ENCODE measurements at regions not wholly inside any gene's neighbourhood (a gene's known extent, or its start where the extent isn't known, plus 50 kb on each side); places are given as distances from the start of the nearest gene placed in this dataset.

GRCh38 chr13:44833139-44833538, 156.1 kb downstream of the NUFIP1 start:
- Histone ChIP-seq H3K79me1 (ENCODE audit: low read depth, low read length) (no peaks in the 10 kb centered on the region), H3K27ac (ENCODE audit: low read depth, low read length) (no peak overlapping the region), H2BK5ac (ENCODE audit: low read depth, low read length) (no peak overlapping the region), H3K9ac (replicated peaks in 1 of 4; ENCODE audit: extremely low read depth in 1 of 4, low read depth in 3 of 4, low read length in 3 of 4) (no peak overlapping the region), H3K56ac (replicated peaks; ENCODE audit: insufficient read length, low read depth, low read length) (no peak overlapping the region), H4K8ac (ENCODE audit: extremely low read depth, insufficient read depth, low read length) (no peak overlapping the region), H3K36me3 (ENCODE audit: control insufficient read depth in 2 of 4, insufficient read depth in 4 of 4, low read length in 3 of 4) (no peaks in the 10 kb centered on the region), H3K23me2 (ENCODE audit: low read depth, low read length) (no peaks in the 10 kb centered on the region), H2AFZ (ENCODE audit: low read length) (peak overlapping the region; percentile 62; the same call in 1 of the 2 replicates), H3K4ac (replicated peaks; ENCODE audit: insufficient read length, low read depth, low read length) (no peak overlapping the region), H2BK12ac (ENCODE audit: low read depth, low read length) (no peak overlapping the region), H4K20me1 (replicated peaks in 1 of 2; ENCODE audit: control insufficient read depth in 1 of 2, insufficient read depth in 2 of 2, low read length in 2 of 2) (no peaks in the 10 kb centered on the region), H2BK120ac (replicated peaks; ENCODE audit: low read depth, low read length) (no peak overlapping the region), H3K79me2 (ENCODE audit: control insufficient read depth in 1 of 2, insufficient read depth in 2 of 2, low read length in 2 of 2) (no peaks in the 10 kb centered on the region), H3K23ac (ENCODE audit: insufficient read length) (no peak overlapping the region), H3K27me3 (replicated peaks in 1 of 4; ENCODE audit: control insufficient read depth in 3 of 4, extremely low read depth in 1 of 4, insufficient read depth in 3 of 4, low read length in 3 of 4) (no peaks in the 10 kb centered on the region; a peak in 1 of 7 replicates), H3K14ac (ENCODE audit: insufficient read length) (no peak overlapping the region), H2BK20ac (ENCODE audit: low read length) (no peak overlapping the region), H2AK5ac (ENCODE audit: low read depth, low read length) (no peak overlapping the region), H3K18ac (ENCODE audit: extremely low read depth, low read length) (no peak overlapping the region), H3K4me1 (replicated peaks in 1 of 4; ENCODE audit: control insufficient read depth in 3 of 4, insufficient read depth in 4 of 4, low read length in 3 of 4) (no peaks in the 10 kb centered on the region), H3K9me3 (ENCODE audit: insufficient read depth in 2 of 2, low read depth in 1 of 2, low read length in 1 of 2) (no peaks in the 10 kb centered on the region), H4K5ac (ENCODE audit: insufficient read length, low read depth, low read length) (no peak overlapping the region), H3K4me2 (ENCODE audit: insufficient read depth in 1 of 2, low read depth in 2 of 2, low read length in 2 of 2) (no peak overlapping the region), H3K4me3 (ENCODE audit: extremely low read depth in 1 of 4, insufficient read depth in 2 of 4, low read depth in 3 of 4, low read length in 4 of 4) (no peak overlapping the region), H4K91ac (replicated peaks; ENCODE audit: insufficient read length, low read length) (no peak overlapping the region), H2BK15ac (ENCODE audit: low read length) (no peak overlapping the region)
- DNase-seq (ENCODE audit: low read depth in 1 of 2, low spot score in 2 of 2) = no peak
- 89% methylated on average over 4 of the region's 4 CpGs; no CpG with 5 or more reads in 1 of the 2 experiments for WGBS, 2 experiments (ENCODE audit: extremely low coverage in 1 of 2, insufficient coverage in 1 of 2, insufficient read length in 1 of 2, insufficient replicate concordance in 2 of 2, low coverage in 1 of 2, low lambda C conversion rate in 2 of 2, missing lambda C conversion rate in 1 of 2)
- CTCF ChIA-PET (ENCODE audit: partially characterized antibody) = interaction anchor here (0.6 kb wide), 1 partner anchor 277 kb away, joined by 4 read pairs; no protein-coding TSS in a partner anchor
- no peak for FAIRE-seq
- POLR2A ChIA-PET (ENCODE audit: partially characterized antibody) = interaction anchor here (1.0 kb wide), 1 partner anchor 10 kb away, joined by 3 read pairs; no protein-coding TSS in a partner anchor
- no peak for TF ChIP-seq ZNF274 (IDR thresholded peaks at IDR 0.05; ENCODE audit: borderline replicate concordance, extremely low read depth, low read length)
- TF ChIP-seq FOSL1 (IDR thresholded peaks at IDR 0.05; ENCODE audit: insufficient read depth, low read depth, low read length) = no peak
- TF ChIP-seq SP2 (IDR thresholded peaks at IDR 0.05; ENCODE audit: low read length) = no peak
- TF ChIP-seq SUZ12 (IDR thresholded peaks at IDR 0.05; ENCODE audit: low read length) = no peak
- TF ChIP-seq CBX5 (IDR thresholded peaks at IDR 0.05; ENCODE audit: low read depth, low read length) = no peak
- TF ChIP-seq RAD21 (IDR thresholded peaks at IDR 0.05 in 1 of 2, conservative IDR thresholded peaks at IDR 0.05 in 1 of 2; ENCODE audit: low read depth in 2 of 2, low read length in 2 of 2) = no peak
- no peak for TF ChIP-seq CBX8 (IDR thresholded peaks at IDR 0.05; ENCODE audit: borderline replicate concordance, low read depth, low read length)
- TF ChIP-seq BACH1 (IDR thresholded peaks at IDR 0.05; ENCODE audit: low read length) = no peak
- no peak for TF ChIP-seq RBBP5 (IDR thresholded peaks at IDR 0.05; ENCODE audit: borderline replicate concordance, low read depth, low read length)
- no peak for TF ChIP-seq SIN3A (conservative IDR thresholded peaks at IDR 0.05 in 1 of 2, IDR thresholded peaks at IDR 0.05 in 1 of 2; ENCODE audit: low read depth in 1 of 2, low read length in 2 of 2)
- no peak for TF ChIP-seq USF2 (IDR thresholded peaks at IDR 0.05; ENCODE audit: low read length)
- TF ChIP-seq SP4 (IDR thresholded peaks at IDR 0.05; ENCODE audit: low read length) = no peak
- no peak for TF ChIP-seq HDAC2 (IDR thresholded peaks at IDR 0.05; ENCODE audit: borderline replicate concordance in 1 of 2, low read depth in 2 of 2, low read length in 2 of 2)
